ENCODE measurements at regions not wholly inside any gene's neighbourhood (a gene's known extent, or its start where the extent isn't known, plus 50 kb on each side); places are given as distances from the start of the nearest gene placed in this dataset.

DNA sequence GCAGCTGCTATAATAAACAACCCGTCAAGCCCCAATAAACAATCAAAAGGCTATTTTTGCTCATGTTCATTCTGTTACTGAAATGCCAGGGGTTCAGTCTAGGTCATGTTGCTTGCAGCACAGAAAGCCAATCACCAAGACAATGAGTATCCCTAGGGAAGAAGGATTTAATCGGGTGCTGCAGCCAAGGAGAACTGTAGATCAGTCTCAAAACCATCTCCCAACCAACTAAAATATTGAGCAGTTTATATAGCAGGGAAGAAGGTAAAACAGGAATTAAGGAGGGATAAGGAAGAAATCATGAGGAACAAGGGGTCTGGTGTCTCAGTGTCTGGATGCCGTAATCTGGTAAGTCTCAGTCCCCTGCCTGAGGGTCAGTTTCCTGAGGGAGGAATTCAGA lies 169.5 kb downstream of the BLID start:
- TF ChIP-seq CTCF (IDR thresholded peaks at IDR 0.05; ENCODE audit: insufficient read depth, low read length, poor library complexity, severe bottlenecking) (no peak), EZH2phosphoT487 (conservative IDR thresholded peaks at IDR 0.05; ENCODE audit: low read length) (no peak)

Measured in SU-DHL-6 (cell line).